ENCODE measurements at regions not wholly inside any gene's neighbourhood (a gene's known extent, or its start where the extent isn't known, plus 50 kb on each side); places are given as distances from the start of the nearest gene placed in this dataset.
A peak's percentile ranks its signal among the peaks of the same experiment; 100 is the strongest.
"Not testable (repeated sequence)": the region's sequence is repeated elsewhere in the genome, so short reads cannot be mapped to it uniquely, and the experiment has no call there.

- H3K4me3 ChIP-seq (ENCODE audit: low read depth in 1 of 5, low read length in 5 of 5): no peak overlapping the region
- no peaks in the 10 kb centered on the region for H3K27me3 ChIP-seq (ENCODE audit: control insufficient read depth in 5 of 5, insufficient read depth in 4 of 5, low read length in 5 of 5)
- H3K9me3 ChIP-seq (ENCODE audit: control insufficient read depth in 5 of 5, low read length in 5 of 5): no peaks in the 10 kb centered on the region
- H3K4me1 ChIP-seq (ENCODE audit: control insufficient read depth in 5 of 5, insufficient read depth in 5 of 5, low read length in 5 of 5): peaks cover 2 to 25% (median 7%) of the 10 kb centered on the region in 5 donors
- H3K27ac ChIP-seq (ENCODE audit: low read depth, low read length): no peak overlapping the region
- no peak overlapping the region for H3K9ac ChIP-seq (ENCODE audit: low read length in 5 of 5)
- H3K36me3 ChIP-seq (ENCODE audit: control insufficient read depth in 5 of 5, insufficient read depth in 5 of 5, low read length in 5 of 5): no peaks in the 10 kb centered on the region
Measured at GRCh38 chr5:168086746-168087145, 204.7 kb upstream of the WWC1 start.

GRCh38 chr5:168088410-168089173 lies 202.9 kb upstream of the WWC1 start:
- Histone ChIP-seq H3K9ac (ENCODE audit: low read length in 5 of 5) (no peak overlapping the region), H3K27ac (ENCODE audit: low read depth, low read length) (no peak overlapping the region), H3K4me3 (ENCODE audit: low read depth in 1 of 5, low read length in 5 of 5) (no peak overlapping the region), H3K4me1 (ENCODE audit: control insufficient read depth in 5 of 5, insufficient read depth in 5 of 5, low read length in 5 of 5) (peaks cover 6 to 40% (median 16%) of the 10 kb centered on the region in 5 donors), H3K36me3 (ENCODE audit: control insufficient read depth in 5 of 5, insufficient read depth in 5 of 5, low read length in 5 of 5) (no peaks in the 10 kb centered on the region), H3K27me3 (ENCODE audit: control insufficient read depth in 5 of 5, insufficient read depth in 4 of 5, low read length in 5 of 5) (no peaks in the 10 kb centered on the region), H3K9me3 (ENCODE audit: control insufficient read depth in 5 of 5, low read length in 5 of 5) (no peaks in the 10 kb centered on the region)

GRCh38 chr5:168089201-168089887 lies 202.1 kb upstream of the WWC1 start:
- Histone ChIP-seq H3K27ac (ENCODE audit: low read depth, low read length) (no peak overlapping the region), H3K9me3 (ENCODE audit: control insufficient read depth in 5 of 5, low read length in 5 of 5) (no peaks in the 10 kb centered on the region), H3K27me3 (ENCODE audit: control insufficient read depth in 5 of 5, insufficient read depth in 4 of 5, low read length in 5 of 5) (no peaks in the 10 kb centered on the region), H3K4me1 (ENCODE audit: control insufficient read depth in 5 of 5, insufficient read depth in 5 of 5, low read length in 5 of 5) (peaks cover 6 to 47% (median 20%) of the 10 kb centered on the region in 5 donors), H3K4me3 (ENCODE audit: low read depth in 1 of 5, low read length in 5 of 5) (no peak overlapping the region), H3K9ac (ENCODE audit: low read length in 5 of 5) (no peak overlapping the region), H3K36me3 (ENCODE audit: control insufficient read depth in 5 of 5, insufficient read depth in 5 of 5, low read length in 5 of 5) (no peaks in the 10 kb centered on the region)

- Histone ChIP-seq H3K9me3 (ENCODE audit: control insufficient read depth in 5 of 5, low read length in 5 of 5) (peaks cover 0 to 5% (median 0%) of the 10 kb centered on the region in 5 donors), H3K27me3 (ENCODE audit: control insufficient read depth in 5 of 5, insufficient read depth in 4 of 5, low read length in 5 of 5) (no peaks in the 10 kb centered on the region), H3K4me3 (ENCODE audit: low read depth in 1 of 5, low read length in 5 of 5) (no peak overlapping the region), H3K27ac (ENCODE audit: low read depth, low read length) (peak overlapping the region; percentile 19), H3K36me3 (ENCODE audit: control insufficient read depth in 5 of 5, insufficient read depth in 5 of 5, low read length in 5 of 5) (no peaks in the 10 kb centered on the region), H3K9ac (ENCODE audit: low read length in 5 of 5) (no peak overlapping the region), H3K4me1 (ENCODE audit: control insufficient read depth in 5 of 5, insufficient read depth in 5 of 5, low read length in 5 of 5) (peaks cover 6 to 34% (median 16%) of the 10 kb centered on the region in 5 donors)
Measured at GRCh38 chr5:168092209-168093185, 198.9 kb upstream of the WWC1 start.

- Histone ChIP-seq H3K4me1 (ENCODE audit: control insufficient read depth in 5 of 5, insufficient read depth in 5 of 5, low read length in 5 of 5) (peaks cover 6 to 33% (median 16%) of the 10 kb centered on the region in 5 donors), H3K27ac (ENCODE audit: low read depth, low read length) (peak overlapping the region; percentile 19), H3K9ac (ENCODE audit: low read length in 5 of 5) (no peak overlapping the region), H3K4me3 (ENCODE audit: low read depth in 1 of 5, low read length in 5 of 5) (no peak overlapping the region), H3K27me3 (ENCODE audit: control insufficient read depth in 5 of 5, insufficient read depth in 4 of 5, low read length in 5 of 5) (no peaks in the 10 kb centered on the region), H3K9me3 (ENCODE audit: control insufficient read depth in 5 of 5, low read length in 5 of 5) (peaks cover 0 to 5% (median 0%) of the 10 kb centered on the region in 5 donors), H3K36me3 (ENCODE audit: control insufficient read depth in 5 of 5, insufficient read depth in 5 of 5, low read length in 5 of 5) (no peaks in the 10 kb centered on the region)
Measured at GRCh38 chr5:168093200-168093910, 198.1 kb upstream of the WWC1 start.

GRCh38 chr5:168096525-168096924 lies 194.9 kb upstream of the WWC1 start:
- H3K36me3 ChIP-seq (ENCODE audit: control insufficient read depth in 5 of 5, insufficient read depth in 5 of 5, low read length in 5 of 5): no peaks in the 10 kb centered on the region
- H3K4me1 ChIP-seq (ENCODE audit: control insufficient read depth in 5 of 5, insufficient read depth in 5 of 5, low read length in 5 of 5): peaks cover 4 to 22% (median 16%) of the 10 kb centered on the region in 5 donors
- H3K9me3 ChIP-seq (ENCODE audit: control insufficient read depth in 5 of 5, low read length in 5 of 5): peaks cover 0 to 5% (median 0%) of the 10 kb centered on the region in 5 donors

GRCh38 chr5:168097876-168098653 lies 193.4 kb upstream of the WWC1 start:
- Histone ChIP-seq H3K9ac (ENCODE audit: low read length in 5 of 5) (no peak overlapping the region), H3K36me3 (ENCODE audit: control insufficient read depth in 5 of 5, insufficient read depth in 5 of 5, low read length in 5 of 5) (no peaks in the 10 kb centered on the region), H3K27ac (ENCODE audit: low read depth, low read length) (no peak overlapping the region), H3K4me3 (ENCODE audit: low read depth in 1 of 5, low read length in 5 of 5) (no peak overlapping the region), H3K9me3 (ENCODE audit: control insufficient read depth in 5 of 5, low read length in 5 of 5) (peaks cover 0 to 5% (median 0%) of the 10 kb centered on the region in 5 donors), H3K4me1 (ENCODE audit: control insufficient read depth in 5 of 5, insufficient read depth in 5 of 5, low read length in 5 of 5) (peaks cover under 1 to 12% (median 10%) of the 10 kb centered on the region in 5 donors), H3K27me3 (ENCODE audit: control insufficient read depth in 5 of 5, insufficient read depth in 4 of 5, low read length in 5 of 5) (no peaks in the 10 kb centered on the region)

More at GRCh38 chr5:168096525-168096924, 194.9 kb upstream of the WWC1 start:
- Histone ChIP-seq H3K27ac (ENCODE audit: low read depth, low read length) (no peak overlapping the region), H3K27me3 (ENCODE audit: control insufficient read depth in 5 of 5, insufficient read depth in 4 of 5, low read length in 5 of 5) (no peaks in the 10 kb centered on the region), H3K4me3 (ENCODE audit: low read depth in 1 of 5, low read length in 5 of 5) (no peak overlapping the region), H3K9ac (ENCODE audit: low read length in 5 of 5) (no peak overlapping the region)

GRCh38 chr5:168101352-168101751 lies 190.1 kb upstream of the WWC1 start:
- Histone ChIP-seq H3K9ac (ENCODE audit: low read length in 5 of 5) (no peak overlapping the region), H3K36me3 (ENCODE audit: control insufficient read depth in 5 of 5, insufficient read depth in 5 of 5, low read length in 5 of 5) (no peaks in the 10 kb centered on the region), H3K9me3 (ENCODE audit: control insufficient read depth in 5 of 5, low read length in 5 of 5) (no peaks in the 10 kb centered on the region), H3K4me1 (ENCODE audit: control insufficient read depth in 5 of 5, insufficient read depth in 5 of 5, low read length in 5 of 5) (peaks cover 0 to 21% (median 11%) of the 10 kb centered on the region in 5 donors), H3K4me3 (ENCODE audit: low read depth in 1 of 5, low read length in 5 of 5) (no peak overlapping the region), H3K27ac (ENCODE audit: low read depth, low read length) (no peak overlapping the region), H3K27me3 (ENCODE audit: control insufficient read depth in 5 of 5, insufficient read depth in 4 of 5, low read length in 5 of 5) (no peaks in the 10 kb centered on the region)

- not testable (repeated sequence) for H3K27me3 ChIP-seq (ENCODE audit: control insufficient read depth in 5 of 5, insufficient read depth in 4 of 5, low read length in 5 of 5); H3K4me3 ChIP-seq (ENCODE audit: low read depth in 1 of 5, low read length in 5 of 5); H3K9ac ChIP-seq (ENCODE audit: low read length in 5 of 5); H3K27ac ChIP-seq (ENCODE audit: low read depth, low read length); H3K9me3 ChIP-seq (ENCODE audit: control insufficient read depth in 5 of 5, low read length in 5 of 5); H3K36me3 ChIP-seq (ENCODE audit: control insufficient read depth in 5 of 5, insufficient read depth in 5 of 5, low read length in 5 of 5)
- H3K4me1 ChIP-seq (ENCODE audit: control insufficient read depth in 5 of 5, insufficient read depth in 5 of 5, low read length in 5 of 5): peaks cover 0 to 24% (median 11%) of the 10 kb centered on the region in 5 donors
Measured at GRCh38 chr5:168103018-168103417, 188.4 kb upstream of the WWC1 start.

Measured in subcutaneous abdominal adipose tissue (tissue), 5 donors.